ENCODE measurements at regions not wholly inside any gene's neighbourhood (a gene's known extent, or its start where the extent isn't known, plus 50 kb on each side); places are given as distances from the start of the nearest gene placed in this dataset.
"Not testable (repeated sequence)": the region's sequence is repeated elsewhere in the genome, so short reads cannot be mapped to it uniquely, and the experiment has no call there.

DNA sequence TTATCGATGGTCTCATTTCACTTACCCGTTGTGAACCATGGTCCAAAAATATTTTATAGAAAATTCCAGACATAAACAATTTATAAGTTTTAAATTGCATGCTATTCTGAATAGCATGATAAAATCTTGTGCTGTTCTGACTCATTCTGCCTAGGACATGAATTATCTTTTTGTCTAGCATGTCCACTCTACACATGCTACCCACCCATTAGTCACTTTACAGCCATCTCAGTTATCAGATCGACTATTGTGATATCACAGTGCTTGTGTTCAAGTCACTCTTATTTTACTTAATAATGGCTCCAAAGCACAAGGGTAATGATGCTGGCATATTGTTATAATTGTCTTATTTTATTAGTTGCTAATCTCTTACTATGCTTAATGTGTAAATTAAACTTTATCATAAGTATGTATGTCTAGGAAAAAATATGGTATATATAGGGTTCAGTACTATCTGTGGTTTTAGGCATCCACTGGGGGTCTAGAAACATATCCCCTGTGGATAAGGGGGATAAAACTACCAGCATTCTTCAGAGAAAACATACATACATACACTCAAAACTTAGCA is 252.0 kb upstream of the HTR1E start:
- no peaks in the 10 kb centered on the region for H3K27me3 ChIP-seq (ENCODE audit: insufficient read depth, poor library complexity, severe bottlenecking)
- DNase-seq (ENCODE audit: low read depth in 1 of 2, low spot score in 1 of 2), result no peak
- no peak overlapping the region for H3K4me3 ChIP-seq (replicated peaks; ENCODE audit: insufficient read depth, low read length)
- no peak overlapping the region for H3K27ac ChIP-seq (replicated peaks)
- TF ChIP-seq POLR2AphosphoS5 (IDR thresholded peaks at IDR 0.05; ENCODE audit: low read depth), result no peak
- no peak for TF ChIP-seq GABPA (IDR thresholded peaks at IDR 0.05; ENCODE audit: low read depth)
- TF ChIP-seq SPI1 (IDR thresholded peaks at IDR 0.05; ENCODE audit: borderline replicate concordance, low read depth), result no peak
- TF ChIP-seq, protein P1, sequence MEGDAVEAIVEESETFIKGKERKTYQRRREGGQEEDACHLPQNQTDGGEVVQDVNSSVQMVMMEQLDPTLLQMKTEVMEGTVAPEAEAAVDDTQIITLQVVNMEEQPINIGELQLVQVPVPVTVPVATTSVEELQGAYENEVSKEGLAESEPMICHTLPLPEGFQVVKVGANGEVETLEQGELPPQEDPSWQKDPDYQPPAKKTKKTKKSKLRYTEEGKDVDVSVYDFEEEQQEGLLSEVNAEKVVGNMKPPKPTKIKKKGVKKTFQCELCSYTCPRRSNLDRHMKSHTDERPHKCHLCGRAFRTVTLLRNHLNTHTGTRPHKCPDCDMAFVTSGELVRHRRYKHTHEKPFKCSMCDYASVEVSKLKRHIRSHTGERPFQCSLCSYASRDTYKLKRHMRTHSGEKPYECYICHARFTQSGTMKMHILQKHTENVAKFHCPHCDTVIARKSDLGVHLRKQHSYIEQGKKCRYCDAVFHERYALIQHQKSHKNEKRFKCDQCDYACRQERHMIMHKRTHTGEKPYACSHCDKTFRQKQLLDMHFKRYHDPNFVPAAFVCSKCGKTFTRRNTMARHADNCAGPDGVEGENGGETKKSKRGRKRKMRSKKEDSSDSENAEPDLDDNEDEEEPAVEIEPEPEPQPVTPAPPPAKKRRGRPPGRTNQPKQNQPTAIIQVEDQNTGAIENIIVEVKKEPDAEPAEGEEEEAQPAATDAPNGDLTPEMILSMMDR (IDR thresholded peaks at IDR 0.05; ENCODE audit: insufficient read depth, low read length), result no peak
- TF ChIP-seq, protein P2, sequence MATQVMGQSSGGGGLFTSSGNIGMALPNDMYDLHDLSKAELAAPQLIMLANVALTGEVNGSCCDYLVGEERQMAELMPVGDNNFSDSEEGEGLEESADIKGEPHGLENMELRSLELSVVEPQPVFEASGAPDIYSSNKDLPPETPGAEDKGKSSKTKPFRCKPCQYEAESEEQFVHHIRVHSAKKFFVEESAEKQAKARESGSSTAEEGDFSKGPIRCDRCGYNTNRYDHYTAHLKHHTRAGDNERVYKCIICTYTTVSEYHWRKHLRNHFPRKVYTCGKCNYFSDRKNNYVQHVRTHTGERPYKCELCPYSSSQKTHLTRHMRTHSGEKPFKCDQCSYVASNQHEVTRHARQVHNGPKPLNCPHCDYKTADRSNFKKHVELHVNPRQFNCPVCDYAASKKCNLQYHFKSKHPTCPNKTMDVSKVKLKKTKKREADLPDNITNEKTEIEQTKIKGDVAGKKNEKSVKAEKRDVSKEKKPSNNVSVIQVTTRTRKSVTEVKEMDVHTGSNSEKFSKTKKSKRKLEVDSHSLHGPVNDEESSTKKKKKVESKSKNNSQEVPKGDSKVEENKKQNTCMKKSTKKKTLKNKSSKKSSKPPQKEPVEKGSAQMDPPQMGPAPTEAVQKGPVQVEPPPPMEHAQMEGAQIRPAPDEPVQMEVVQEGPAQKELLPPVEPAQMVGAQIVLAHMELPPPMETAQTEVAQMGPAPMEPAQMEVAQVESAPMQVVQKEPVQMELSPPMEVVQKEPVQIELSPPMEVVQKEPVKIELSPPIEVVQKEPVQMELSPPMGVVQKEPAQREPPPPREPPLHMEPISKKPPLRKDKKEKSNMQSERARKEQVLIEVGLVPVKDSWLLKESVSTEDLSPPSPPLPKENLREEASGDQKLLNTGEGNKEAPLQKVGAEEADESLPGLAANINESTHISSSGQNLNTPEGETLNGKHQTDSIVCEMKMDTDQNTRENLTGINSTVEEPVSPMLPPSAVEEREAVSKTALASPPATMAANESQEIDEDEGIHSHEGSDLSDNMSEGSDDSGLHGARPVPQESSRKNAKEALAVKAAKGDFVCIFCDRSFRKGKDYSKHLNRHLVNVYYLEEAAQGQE (IDR thresholded peaks at IDR 0.05; ENCODE audit: insufficient replicate concordance, low read depth), result no peak

DNA sequence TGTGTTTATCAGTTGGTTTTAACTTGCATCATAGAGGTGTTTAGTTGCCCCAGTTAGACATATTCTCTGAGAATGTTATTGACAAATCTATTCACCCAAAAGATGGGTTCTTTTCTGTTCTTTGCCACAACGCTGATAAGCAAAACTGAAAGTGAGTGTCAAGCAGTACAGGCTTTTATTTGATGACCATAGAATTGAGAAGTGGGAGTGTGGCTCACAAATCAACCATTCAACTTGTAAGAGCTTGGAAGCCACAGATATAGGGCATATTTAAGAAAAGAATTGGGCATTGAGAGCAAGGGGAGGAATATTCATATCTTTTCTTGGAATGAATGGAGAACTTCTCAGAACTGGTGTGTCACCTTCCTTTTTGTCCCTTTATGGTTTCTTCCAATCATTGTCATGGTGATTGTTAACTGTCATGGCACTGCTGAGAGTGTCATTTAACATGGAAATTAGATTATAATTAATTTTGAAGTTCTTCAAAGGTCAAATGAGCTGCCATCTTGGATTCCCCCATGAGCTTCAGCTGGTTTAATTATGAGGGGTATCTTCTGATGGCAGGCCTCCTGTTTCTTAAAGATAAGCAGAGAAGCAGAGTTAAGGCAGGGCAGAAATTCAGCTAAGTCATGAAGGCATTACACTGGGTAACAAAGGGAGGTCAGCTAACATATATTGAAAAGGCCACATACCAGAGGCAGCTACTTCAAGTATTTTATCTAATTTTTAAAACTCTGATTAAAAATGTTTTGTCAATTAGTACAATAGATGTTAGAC is 254.0 kb upstream of the HTR1E start:
- Histone ChIP-seq H3K4me3 (replicated peaks; ENCODE audit: insufficient read depth, low read length) (no peak overlapping the region), H3K27ac (replicated peaks) (no peak overlapping the region), H3K27me3 (ENCODE audit: insufficient read depth, poor library complexity, severe bottlenecking) (no peaks in the 10 kb centered on the region)
- DNase-seq (ENCODE audit: low read depth in 1 of 2, low spot score in 1 of 2), result no peak
- TF ChIP-seq GABPA (IDR thresholded peaks at IDR 0.05; ENCODE audit: low read depth) (no peak), SPI1 (IDR thresholded peaks at IDR 0.05; ENCODE audit: borderline replicate concordance, low read depth) (no peak), POLR2AphosphoS5 (IDR thresholded peaks at IDR 0.05; ENCODE audit: low read depth) (no peak)
- TF ChIP-seq, protein P1 (IDR thresholded peaks at IDR 0.05; ENCODE audit: insufficient read depth, low read length), result no peak
- TF ChIP-seq, protein P2 (IDR thresholded peaks at IDR 0.05; ENCODE audit: insufficient replicate concordance, low read depth), result no peak

DNA sequence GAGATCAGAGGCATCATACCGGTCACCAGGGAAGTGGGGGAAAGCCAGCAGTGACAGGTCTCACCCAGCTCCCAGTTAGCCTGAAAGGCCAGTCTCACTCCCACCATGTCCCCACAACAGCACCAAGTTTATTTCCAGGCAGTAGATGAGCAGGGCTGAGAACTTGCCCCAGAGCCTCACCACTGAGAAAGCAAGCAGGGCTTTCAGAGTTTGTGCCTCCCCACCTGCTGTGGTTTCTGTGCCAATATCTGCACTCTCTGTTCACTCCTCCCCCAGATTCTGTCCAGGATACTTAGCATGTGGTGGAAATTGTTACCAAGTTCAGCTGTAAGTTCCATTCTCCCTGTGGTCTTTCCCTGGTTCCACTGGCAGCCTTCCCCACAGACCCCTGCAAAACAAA is 255.0 kb upstream of the HTR1E start:
- no peak for TF ChIP-seq SPI1 (IDR thresholded peaks at IDR 0.05; ENCODE audit: borderline replicate concordance, low read depth)
- TF ChIP-seq, protein P1 (IDR thresholded peaks at IDR 0.05; ENCODE audit: insufficient read depth, low read length), result no peak
- H3K4me3 ChIP-seq (replicated peaks; ENCODE audit: insufficient read depth, low read length), result no peak overlapping the region
- no peak for DNase-seq (ENCODE audit: low read depth in 1 of 2, low spot score in 1 of 2)
- no peak overlapping the region for H3K27ac ChIP-seq (replicated peaks)
- no peaks in the 10 kb centered on the region for H3K27me3 ChIP-seq (ENCODE audit: insufficient read depth, poor library complexity, severe bottlenecking)

DNA sequence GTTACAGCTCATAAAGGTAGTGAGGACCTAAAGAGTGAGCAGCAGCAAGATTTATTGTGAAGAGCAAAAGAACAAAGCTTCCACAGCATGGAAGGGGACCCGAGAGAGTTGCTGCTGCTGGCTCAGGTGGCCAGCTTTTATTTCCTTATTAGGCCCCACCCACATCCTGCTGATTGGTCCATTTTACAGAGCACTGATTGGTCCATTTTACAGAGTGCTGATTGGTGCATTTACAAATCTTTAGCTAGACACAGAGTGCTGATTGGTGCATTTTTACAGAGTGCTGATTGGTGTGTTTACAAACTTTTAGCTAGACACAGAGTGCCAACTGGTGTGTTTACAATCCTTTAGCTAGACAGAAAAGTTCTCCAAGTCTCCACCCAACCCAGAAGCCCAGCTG is 256.2 kb upstream of the HTR1E start:
- H3K27ac ChIP-seq (replicated peaks); DNase-seq (ENCODE audit: low read depth in 1 of 2, low spot score in 1 of 2): not testable (repeated sequence)

DNA sequence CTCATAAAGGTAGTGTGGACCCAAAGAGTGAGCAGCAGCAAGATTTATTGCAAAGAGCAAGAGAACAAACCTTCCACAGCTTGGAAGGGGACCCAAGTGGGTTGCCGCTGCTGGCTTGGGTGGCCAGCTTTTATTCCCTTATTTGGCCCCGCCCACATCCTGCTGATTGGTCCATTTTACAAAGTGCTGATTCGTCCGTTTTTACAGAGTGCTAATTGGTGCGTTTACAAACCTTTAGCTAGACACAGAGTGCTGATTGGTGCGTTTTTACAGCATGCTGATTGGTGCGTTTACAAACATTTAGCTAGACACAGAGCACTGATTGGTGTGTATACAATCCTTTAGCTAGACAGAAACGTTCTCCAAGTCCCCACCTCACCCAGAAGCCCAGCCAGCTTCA is 265.2 kb upstream of the HTR1E start:
- not testable (repeated sequence) for DNase-seq (ENCODE audit: low read depth in 1 of 2, low spot score in 1 of 2); H3K4me3 ChIP-seq (replicated peaks; ENCODE audit: insufficient read depth, low read length); H3K27me3 ChIP-seq (ENCODE audit: insufficient read depth, poor library complexity, severe bottlenecking); H3K27ac ChIP-seq (replicated peaks)

More for the DNA sequence above, 256.2 kb upstream of the HTR1E start:
- not testable (repeated sequence) for H3K4me3 ChIP-seq (replicated peaks; ENCODE audit: insufficient read depth, low read length); H3K27me3 ChIP-seq (ENCODE audit: insufficient read depth, poor library complexity, severe bottlenecking)
